HG02798 (cell line): ENCODE measurements at regions not wholly inside any gene's neighbourhood (a gene's known extent, or its start where the extent isn't known, plus 50 kb on each side); places are given as distances from the start of the nearest gene placed in this dataset.
"Not testable (repeated sequence)": the region's sequence is repeated elsewhere in the genome, so short reads cannot be mapped to it uniquely, and the experiment has no call there.

Experiments used
- ATAC-seq: cut with Tn5 transposase; IDR thresholded peaks from one replicate; pipeline ENCODE4 v1.9.1; 2021; ENCODE audit warnings: mild to moderate bottlenecking; ENCODE audit not compliant: unreplicated experiment, poor library complexity

GRCh38 chr1:31485166-31485565, 72.2 kb downstream of the SERINC2 start:
- ATAC-seq, result no peak

- no peak for ATAC-seq
Measured at GRCh38 chr1:31487143-31487542, 74.1 kb downstream of the SERINC2 start.

GRCh38 chr1:31487721-31488293, 74.8 kb downstream of the SERINC2 start:
- no peak for ATAC-seq

GRCh38 chr1:31488528-31488927, 75.5 kb downstream of the SERINC2 start:
- ATAC-seq, result no peak

GRCh38 chr1:31489575-31489974, 76.6 kb downstream of the SERINC2 start:
- not testable (repeated sequence) for ATAC-seq

- not testable (repeated sequence) for ATAC-seq
Measured at GRCh38 chr1:31490596-31490995, 77.6 kb downstream of the SERINC2 start.

- ATAC-seq, result not testable (repeated sequence)
Measured at GRCh38 chr1:31495351-31495750, 81.0 kb upstream of the TINAGL1 start.

GRCh38 chr1:31495770-31496169, 80.5 kb upstream of the TINAGL1 start:
- ATAC-seq, result not testable (repeated sequence)

- no peak for ATAC-seq
Measured at GRCh38 chr1:31497601-31498000, 78.7 kb upstream of the TINAGL1 start.

- ATAC-seq, result no peak
Measured at GRCh38 chr1:31498376-31499040, 77.8 kb upstream of the TINAGL1 start.

GRCh38 chr1:31501505-31501904, 74.8 kb upstream of the TINAGL1 start:
- no peak for ATAC-seq

- no peak for ATAC-seq
Measured at GRCh38 chr1:31502253-31502652, 74.1 kb upstream of the TINAGL1 start.

GRCh38 chr1:31502926-31503511, 73.3 kb upstream of the TINAGL1 start:
- no peak for ATAC-seq

- ATAC-seq, result no peak
Measured at GRCh38 chr1:31503570-31503969, 72.7 kb upstream of the TINAGL1 start.

- ATAC-seq, result no peak
Measured at GRCh38 chr1:31504001-31504400, 72.3 kb upstream of the TINAGL1 start.

- ATAC-seq, result peak; percentile 75
Measured at GRCh38 chr1:31505911-31506497, 70.3 kb upstream of the TINAGL1 start.

GRCh38 chr1:31507221-31507620, 69.1 kb upstream of the TINAGL1 start:
- no peak for ATAC-seq

GRCh38 chr1:31507676-31508530, 68.4 kb upstream of the TINAGL1 start:
- ATAC-seq, result no peak

- ATAC-seq, result peak; percentile 54
Measured at GRCh38 chr1:31509124-31510072, 66.9 kb upstream of the TINAGL1 start.
